Natural killer cell (primary cell): ENCODE measurements at regions not wholly inside any gene's neighbourhood (a gene's known extent, or its start where the extent isn't known, plus 50 kb on each side); places are given as distances from the start of the nearest gene placed in this dataset.

ENCODE experiments used
- ATAC-seq, 3 donors: fragments of 150-1000 bp in 2 of 3; fragments of 200-7000 bp in 1 of 3; cut with Tn5 transposase; 1 replicate in 1 of 3; 2 replicates in 2 of 3; pipeline ENCODE4 v1.10.0; 2021; ENCODE audit warnings: mild to moderate bottlenecking in 2 of 3, moderate library complexity in 2 of 3
- DNase-seq, 2 donors: peaks; one replicate each; pipeline versions ENCODE4 v3.0.0 to v3.0.0-alpha.2; 2013 to 2021; ENCODE audit warnings: mixed read lengths in 1 of 2
- H3K27ac ChIP-seq: one replicate; pipeline ENCODE4 v1.5.1; 2013; ENCODE audit warnings: mild to moderate bottlenecking, low read length
- H3K27me3 ChIP-seq: one replicate; pipeline ENCODE4 v1.6.1; 2013; ENCODE audit warnings: low read length; ENCODE audit not compliant: control insufficient read depth, insufficient read depth
- H3K36me3 ChIP-seq: one replicate; pipeline ENCODE4 v1.6.1; 2013; ENCODE audit warnings: low read length; ENCODE audit not compliant: control insufficient read depth, insufficient read depth
- H3K4me1 ChIP-seq: one replicate; pipeline ENCODE4 v1.6.1; 2013; ENCODE audit warnings: low read length; ENCODE audit not compliant: control insufficient read depth, insufficient read depth
- H3K4me3 ChIP-seq: one replicate; pipeline ENCODE4 v1.5.1; 2013; ENCODE audit warnings: low read length
- H3K9me3 ChIP-seq: one replicate; pipeline ENCODE4 v1.6.1; 2013; ENCODE audit warnings: low read length; ENCODE audit not compliant: control insufficient read depth, insufficient read depth
- H3K27ac Mint-ChIP-seq, 2 donors: one replicate each; pipeline ENCODE4 v1.8.0; 2022; ENCODE audit warnings: mild to moderate bottlenecking in 2 of 2, mixed read lengths in 2 of 2, moderate library complexity in 1 of 2
- H3K27me3 Mint-ChIP-seq, 2 donors: one replicate each; pipeline ENCODE4 v1.8.0; 2022; ENCODE audit warnings: low read depth in 2 of 2, mixed read lengths in 2 of 2
- H3K36me3 Mint-ChIP-seq: one replicate; pipeline ENCODE4 v1.8.0; 2022; ENCODE audit warnings: mixed read lengths
- H3K4me1 Mint-ChIP-seq, 2 donors: one replicate each; pipeline ENCODE4 v1.8.0; 2022; ENCODE audit warnings: mixed read lengths in 2 of 2
- H3K4me3 Mint-ChIP-seq: one replicate; pipeline ENCODE4 v1.8.0; 2022; ENCODE audit warnings: mild to moderate bottlenecking, moderate library complexity, mixed read lengths
- H3K9me3 Mint-ChIP-seq, 2 donors: one replicate each; pipeline ENCODE4 v1.8.0; 2022; ENCODE audit warnings: mixed read lengths in 2 of 2
- CTCF ChIP-seq: fragments of 200-600 bp; IDR thresholded peaks from one replicate; pipeline ENCODE4 v1.8.0; 2022; ENCODE audit warnings: antibody characterized with exemption
- WGBS: methylation state at CpG from one replicate; pipeline ENCODE4 v1.1.7; 2013; ENCODE audit warnings: missing lambda C conversion rate; ENCODE audit not compliant: insufficient coverage; 5-methylcytosine and 5-hydroxymethylcytosine counted together
- intact Hi-C: fragments of 100-400 bp; cut with micrococcal nuclease; formaldehyde crosslinking; loops from one replicate; pipeline ENCODE4 v1.14.2; 2022

GRCh38 chr4:60326735-60327134, 873.4 kb upstream of the ADGRL3 start:
- no peak overlapping the region for H3K27ac ChIP-seq
- H3K4me1 ChIP-seq, result no peaks in the 10 kb centered on the region
- no peaks in the 10 kb centered on the region for H3K9me3 ChIP-seq
- no peaks in the 10 kb centered on the region for H3K27me3 ChIP-seq
- no peak overlapping the region for H3K4me3 ChIP-seq
- Mint-ChIP-seq H3K4me3 (no peak overlapping the region), H3K27me3 (no peaks in the 10 kb centered on the region), H3K36me3 (no peaks in the 10 kb centered on the region), H3K4me1 (no peaks in the 10 kb centered on the region), H3K27ac (no peak overlapping the region), H3K9me3 (peaks cover 6 to 7% of the 10 kb centered on the region in 2 donors)
- TF ChIP-seq CTCF, result no peak
- DNase-seq (no peak), ATAC-seq (no peak)
- intact Hi-C loops, result no loop called here
- H3K36me3 ChIP-seq, result no peaks in the 10 kb centered on the region
- 86% methylated on average over 3 of the region's 3 CpGs for WGBS

- Mint-ChIP-seq H3K4me3 (no peak overlapping the region), H3K4me1 (no peaks in the 10 kb centered on the region), H3K27me3 (no peaks in the 10 kb centered on the region), H3K27ac (no peak overlapping the region), H3K36me3 (no peaks in the 10 kb centered on the region), H3K9me3 (peaks cover 6 to 7% of the 10 kb centered on the region in 2 donors)
- no peak overlapping the region for H3K4me3 ChIP-seq
- intact Hi-C loops, result no loop called here
- H3K27ac ChIP-seq, result no peak overlapping the region
- H3K9me3 ChIP-seq, result no peaks in the 10 kb centered on the region
- no peak for DNase-seq
- no CpG with 5 or more reads among the region's 1 CpG for WGBS
- no peaks in the 10 kb centered on the region for H3K27me3 ChIP-seq
- ATAC-seq, result no peak
- TF ChIP-seq CTCF, result no peak
- no peaks in the 10 kb centered on the region for H3K36me3 ChIP-seq
- no peaks in the 10 kb centered on the region for H3K4me1 ChIP-seq
These were observed 872.5 kb upstream of the ADGRL3 start for GRCh38 chr4:60327651-60328050.

GRCh38 chr4:60344908-60345307, 855.2 kb upstream of the ADGRL3 start:
- no peak for ATAC-seq
- peaks cover 4% of the 10 kb centered on the region for H3K36me3 Mint-ChIP-seq
- H3K27me3 ChIP-seq, result no peaks in the 10 kb centered on the region
- H3K27ac ChIP-seq, result no peak overlapping the region
- peaks cover 4 to 16% of the 10 kb centered on the region in 2 donors for H3K9me3 Mint-ChIP-seq
- DNase-seq, result no peak
- no peak for TF ChIP-seq CTCF
- H3K27ac Mint-ChIP-seq, result no peak overlapping the region
- H3K27me3 Mint-ChIP-seq, result no peaks in the 10 kb centered on the region
- H3K4me1 ChIP-seq, result no peaks in the 10 kb centered on the region
- no peaks in the 10 kb centered on the region for H3K4me1 Mint-ChIP-seq
- H3K4me3 Mint-ChIP-seq, result no peak overlapping the region
- 50% methylated on average over 1 of the region's 2 CpGs for WGBS
- no peaks in the 10 kb centered on the region for H3K9me3 ChIP-seq
- intact Hi-C loops, result no loop called here
- no peak overlapping the region for H3K4me3 ChIP-seq
- H3K36me3 ChIP-seq, result no peaks in the 10 kb centered on the region

GRCh38 chr4:60345392-60345791, 854.7 kb upstream of the ADGRL3 start:
- Histone ChIP-seq H3K4me1 (no peaks in the 10 kb centered on the region), H3K4me3 (no peak overlapping the region), H3K27me3 (no peaks in the 10 kb centered on the region), H3K9me3 (no peaks in the 10 kb centered on the region), H3K27ac (no peak overlapping the region), H3K36me3 (no peaks in the 10 kb centered on the region)
- H3K27ac Mint-ChIP-seq, result no peak overlapping the region
- no peak for DNase-seq
- H3K27me3 Mint-ChIP-seq, result no peaks in the 10 kb centered on the region
- no peak for ATAC-seq
- no peaks in the 10 kb centered on the region for H3K4me1 Mint-ChIP-seq
- intact Hi-C loops, result no loop called here
- no peak for TF ChIP-seq CTCF
- H3K4me3 Mint-ChIP-seq, result no peak overlapping the region
- peaks cover 9% of the 10 kb centered on the region for H3K36me3 Mint-ChIP-seq
- peaks cover 7 to 16% of the 10 kb centered on the region in 2 donors for H3K9me3 Mint-ChIP-seq
